ENCODE measurements at regions not wholly inside any gene's neighbourhood (a gene's known extent, or its start where the extent isn't known, plus 50 kb on each side); places are given as distances from the start of the nearest gene placed in this dataset.
A peak's percentile ranks its signal among the peaks of the same experiment; 100 is the strongest.

- TF ChIP-seq, protein P1, sequence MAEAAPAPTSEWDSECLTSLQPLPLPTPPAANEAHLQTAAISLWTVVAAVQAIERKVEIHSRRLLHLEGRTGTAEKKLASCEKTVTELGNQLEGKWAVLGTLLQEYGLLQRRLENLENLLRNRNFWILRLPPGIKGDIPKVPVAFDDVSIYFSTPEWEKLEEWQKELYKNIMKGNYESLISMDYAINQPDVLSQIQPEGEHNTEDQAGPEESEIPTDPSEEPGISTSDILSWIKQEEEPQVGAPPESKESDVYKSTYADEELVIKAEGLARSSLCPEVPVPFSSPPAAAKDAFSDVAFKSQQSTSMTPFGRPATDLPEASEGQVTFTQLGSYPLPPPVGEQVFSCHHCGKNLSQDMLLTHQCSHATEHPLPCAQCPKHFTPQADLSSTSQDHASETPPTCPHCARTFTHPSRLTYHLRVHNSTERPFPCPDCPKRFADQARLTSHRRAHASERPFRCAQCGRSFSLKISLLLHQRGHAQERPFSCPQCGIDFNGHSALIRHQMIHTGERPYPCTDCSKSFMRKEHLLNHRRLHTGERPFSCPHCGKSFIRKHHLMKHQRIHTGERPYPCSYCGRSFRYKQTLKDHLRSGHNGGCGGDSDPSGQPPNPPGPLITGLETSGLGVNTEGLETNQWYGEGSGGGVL (CRISPR knock-in tag; IDR thresholded peaks at IDR 0.05), result no peak
- TF ChIP-seq ZZZ3 (IDR thresholded peaks at IDR 0.05) (no peak), ELF1 (tag; IDR thresholded peaks at IDR 0.05) (no peak), ZBED1 (IDR thresholded peaks at IDR 0.05) (no peak), MTA2 (IDR thresholded peaks at IDR 0.05; ENCODE audit: low read depth) (peak; percentile 84), RNF219 (CRISPR knock-in tag; IDR thresholded peaks at IDR 0.05) (no peak), ZBTB9 (CRISPR knock-in tag; IDR thresholded peaks at IDR 0.05) (no peak), U2AF1 (optimal IDR thresholded peaks at IDR 0.05; ENCODE audit: low read depth, low read length) (no peak), ZNF507 (tag; conservative IDR thresholded peaks at IDR 0.05) (no peak), HDAC2 (IDR thresholded peaks at IDR 0.05) (no peak), ZNF280A (IDR thresholded peaks at IDR 0.05; ENCODE audit: low read depth, partially characterized antibody) (no peak), CBX1 (IDR thresholded peaks at IDR 0.05; ENCODE audit: low read depth) (no peak), PRPF4 (IDR thresholded peaks at IDR 0.05; ENCODE audit: insufficient read depth, low read depth, low read length, poor library complexity, severe bottlenecking) (no peak), CBFA2T3 (IDR thresholded peaks at IDR 0.05) (peak; percentile 94), XRCC4 (IDR thresholded peaks at IDR 0.05; ENCODE audit: extremely low read depth, insufficient read depth, insufficient read length) (no peak), KAT8 (IDR thresholded peaks at IDR 0.05; ENCODE audit: low read depth) (no peak), CLOCK (CRISPR knock-in tag; IDR thresholded peaks at IDR 0.05; ENCODE audit: borderline replicate concordance) (no peak), TEAD4 (IDR thresholded peaks at IDR 0.05; ENCODE audit: low read length) (peak; percentile 83), TEAD4 (CRISPR knock-in tag; IDR thresholded peaks at IDR 0.05; ENCODE audit: borderline replicate concordance) (no peak), HEY1 (CRISPR knock-in tag; IDR thresholded peaks at IDR 0.05; ENCODE audit: borderline replicate concordance) (no peak), RNF2 (IDR thresholded peaks at IDR 0.05) (no peak)
These were observed 141.1 kb upstream of the IRF2BP2 start (continued) for GRCh38 chr1:234750922-234751627.

Measured in K562 (cell line).